ENCODE measurements at regions not wholly inside any gene's neighbourhood (a gene's known extent, or its start where the extent isn't known, plus 50 kb on each side); places are given as distances from the start of the nearest gene placed in this dataset.
"Not testable (repeated sequence)": the region's sequence is repeated elsewhere in the genome, so short reads cannot be mapped to it uniquely, and the experiment has no call there.

DNA sequence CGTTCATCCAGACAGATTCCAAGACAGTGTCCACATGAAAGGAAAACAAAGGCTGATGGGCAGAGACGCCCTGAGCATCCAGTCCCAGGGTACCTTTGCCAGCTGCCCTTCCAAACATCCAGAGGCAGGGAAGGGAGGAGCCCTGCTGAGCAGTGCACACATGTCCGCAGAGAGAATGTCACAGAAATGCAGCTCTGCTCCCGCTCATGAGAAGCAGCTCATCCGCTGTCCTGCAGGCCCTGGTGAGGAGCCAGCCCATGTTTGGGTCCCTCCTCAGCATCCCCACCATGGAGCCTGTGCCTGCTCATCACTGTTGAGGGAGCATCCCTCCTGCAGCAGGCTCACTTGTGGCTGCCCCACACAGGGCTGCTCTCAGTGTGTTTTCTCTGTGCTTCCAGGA, 484.7 kb downstream of the GOLGA6L6 start:
- not testable (repeated sequence) for DNase-seq

DNA sequence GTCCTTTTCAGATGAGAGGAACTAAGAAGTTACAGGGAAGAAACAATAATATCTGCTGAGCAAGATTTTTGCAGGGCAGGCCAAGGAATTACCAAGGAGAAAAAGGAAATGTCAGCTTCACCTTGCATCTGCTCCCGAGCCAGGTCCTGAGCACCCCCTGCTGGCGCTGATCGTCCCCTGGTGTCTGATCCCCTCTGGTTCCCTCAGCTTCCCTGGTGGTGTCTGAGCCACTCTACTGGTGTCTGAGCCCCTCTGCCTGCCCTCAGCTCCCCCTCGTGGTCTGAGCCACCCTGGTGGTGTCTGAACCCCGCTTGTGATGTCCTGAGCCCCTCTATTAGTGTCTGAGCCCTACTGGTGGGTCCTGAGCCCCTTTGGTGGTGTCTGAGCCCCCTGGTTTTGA, 485.7 kb downstream of the GOLGA6L6 start:
- not testable (repeated sequence) for DNase-seq

DNA sequence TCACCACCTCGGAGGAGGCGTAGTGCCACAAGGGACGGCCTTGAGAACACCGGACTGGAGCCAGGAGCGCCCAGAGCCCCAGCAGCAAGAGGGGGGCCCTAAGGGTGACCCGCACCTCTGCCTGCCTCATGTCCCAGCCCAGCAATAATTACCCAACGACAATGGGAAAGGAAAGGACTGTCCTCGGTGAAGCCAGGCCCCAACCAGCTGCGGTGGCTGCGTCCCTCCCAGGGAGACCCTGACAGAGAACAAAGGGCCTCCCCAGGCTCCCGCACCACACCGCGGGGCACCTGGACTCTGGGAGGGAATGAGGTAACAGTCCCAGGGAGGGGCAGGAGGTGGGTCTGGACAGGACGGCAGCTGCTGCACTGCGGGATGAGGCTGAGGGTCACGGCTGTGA, 493.4 kb downstream of the GOLGA6L6 start:
- not testable (repeated sequence) for DNase-seq

DNA sequence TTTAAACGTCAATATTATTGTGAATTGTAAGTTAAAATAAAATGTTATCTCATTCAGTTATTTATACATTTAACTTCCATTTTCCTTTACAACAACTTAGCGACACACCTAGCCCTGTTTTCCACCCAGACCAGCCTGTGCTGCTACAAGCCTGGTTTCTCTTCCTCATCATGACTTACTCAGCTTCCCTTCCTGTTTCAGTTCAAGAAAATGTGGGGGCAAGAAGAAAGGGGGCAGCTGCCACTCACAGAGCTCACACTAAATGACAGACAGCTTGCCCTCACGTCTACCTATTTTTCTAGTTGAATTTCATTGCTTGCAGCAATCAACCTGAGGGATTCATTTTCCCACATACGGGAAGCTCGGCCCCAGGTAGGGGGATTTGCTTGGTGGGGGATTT, 496.4 kb downstream of the GOLGA6L6 start:
- not testable (repeated sequence) for DNase-seq

DNA sequence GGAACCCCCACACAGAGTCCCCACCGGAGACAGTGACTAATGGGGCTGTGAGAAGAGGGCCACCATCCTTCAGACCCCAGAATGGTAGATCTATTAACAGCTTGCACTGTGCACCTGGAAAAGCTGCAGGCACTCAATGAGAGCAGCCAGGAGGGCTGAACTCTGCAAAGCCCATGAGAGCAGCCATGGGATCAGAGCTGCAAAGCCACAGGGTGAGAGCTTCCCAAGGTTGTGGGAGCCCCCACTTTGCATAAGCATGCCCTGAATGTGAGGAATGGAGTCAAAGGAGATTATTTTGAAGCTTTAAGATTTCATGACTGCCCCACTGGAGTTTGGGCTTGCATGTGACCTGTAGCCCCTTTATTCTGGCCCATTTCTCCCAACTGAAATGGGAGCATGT, 500.9 kb downstream of the GOLGA6L6 start:
- DNase-seq, result not testable (repeated sequence)

DNA sequence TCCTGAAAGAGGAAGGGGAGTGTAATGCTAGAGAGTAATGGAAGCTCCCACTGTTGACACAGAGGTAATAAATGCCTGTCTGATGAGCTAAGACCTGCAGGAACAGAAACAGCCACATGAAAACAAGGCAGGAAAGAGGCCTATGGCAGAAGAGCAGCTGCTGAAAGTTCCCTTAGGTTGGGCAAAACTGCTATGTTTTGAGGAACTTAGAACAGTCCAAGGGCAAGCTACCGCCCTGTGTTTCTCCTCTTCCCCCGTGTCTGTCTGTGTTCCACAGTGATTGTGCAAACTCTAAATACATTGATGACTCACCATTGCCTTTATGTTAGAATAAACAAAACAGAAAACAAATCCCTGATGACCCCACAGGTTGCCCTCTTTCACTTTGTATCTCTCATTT, 516.6 kb downstream of the GOLGA6L6 start:
- DNase-seq, result not testable (repeated sequence)

DNA sequence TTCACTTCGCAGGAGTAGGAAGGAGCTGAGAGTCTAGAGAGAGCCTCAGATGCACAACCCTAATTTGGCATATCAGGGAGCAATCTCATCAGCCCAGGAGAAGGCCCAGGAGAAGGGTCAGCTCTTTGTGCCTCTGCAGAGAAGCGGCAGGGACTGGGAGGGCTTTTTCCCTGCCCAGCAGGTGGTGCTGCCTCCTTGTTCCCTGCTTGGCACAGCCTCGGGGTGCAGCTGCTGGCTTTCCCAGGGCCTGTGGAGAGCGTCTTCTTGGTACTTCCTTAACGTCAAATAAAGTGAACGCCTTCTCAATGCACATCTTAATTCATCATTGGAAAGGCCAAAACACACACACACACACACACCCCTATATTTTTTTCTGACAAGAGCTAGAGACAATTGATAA, 519.3 kb downstream of the GOLGA6L6 start:
- DNase-seq, result not testable (repeated sequence)

DNA sequence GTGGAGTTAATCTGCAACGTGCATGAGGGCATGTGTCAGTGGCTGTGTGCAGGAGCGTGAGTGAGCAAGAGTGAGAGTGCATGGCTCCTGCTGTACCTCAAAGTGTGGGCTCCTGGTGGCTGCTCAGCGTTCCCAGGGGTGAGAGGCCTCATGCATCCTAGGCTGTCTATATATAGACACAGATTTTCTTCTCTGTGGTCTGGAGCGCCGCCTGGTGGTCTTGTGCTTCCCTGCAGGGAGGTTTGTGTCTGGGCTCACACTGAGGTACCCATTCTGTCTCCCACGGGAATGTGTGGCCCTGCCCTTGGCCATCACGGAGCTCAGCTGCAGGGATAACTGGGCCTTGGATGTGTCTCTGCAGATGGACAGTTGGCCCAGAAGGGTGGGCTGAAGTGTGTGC, 520.2 kb downstream of the GOLGA6L6 start:
- not testable (repeated sequence) for DNase-seq

DNA sequence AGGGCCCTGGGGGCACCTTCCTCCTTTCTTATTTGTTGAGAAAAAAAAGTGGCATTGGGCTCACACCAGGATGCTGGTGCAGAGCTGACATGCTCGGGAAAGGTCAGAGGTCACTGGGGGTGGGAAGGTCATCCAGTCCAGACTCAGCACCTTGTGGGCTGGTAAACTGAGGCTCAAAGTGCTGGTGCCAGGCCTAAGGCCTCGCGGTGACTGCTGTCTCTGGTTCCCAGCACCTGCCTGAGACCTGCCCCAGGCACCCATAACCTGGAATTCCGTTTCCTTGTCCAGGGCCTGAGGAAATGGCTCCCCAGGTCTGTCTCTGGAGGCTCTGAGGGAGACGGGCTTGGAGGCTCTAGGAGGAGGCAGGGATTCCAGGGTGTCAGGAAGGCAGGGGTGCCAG, 521.0 kb downstream of the GOLGA6L6 start:
- DNase-seq, result not testable (repeated sequence)

DNA sequence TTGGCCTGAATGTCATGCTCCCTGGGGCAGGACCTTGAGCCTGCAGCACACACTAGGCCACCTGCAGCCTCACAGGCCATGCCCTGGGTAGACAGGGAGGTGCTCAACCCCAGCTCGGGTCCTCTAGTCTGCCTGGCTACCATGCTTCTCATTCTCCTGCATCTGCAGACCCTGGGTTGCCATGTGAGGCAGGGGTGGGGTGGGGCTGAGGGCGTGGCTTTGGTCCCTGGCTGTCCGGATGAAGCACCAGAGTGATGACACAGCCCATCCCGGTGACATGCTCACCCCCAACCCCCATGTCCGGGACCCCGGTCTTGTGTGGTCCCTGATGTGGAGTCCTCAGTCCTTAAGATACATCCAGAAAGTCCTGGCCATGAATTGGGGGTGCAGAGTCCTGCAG, 521.8 kb downstream of the GOLGA6L6 start:
- not testable (repeated sequence) for DNase-seq

DNA sequence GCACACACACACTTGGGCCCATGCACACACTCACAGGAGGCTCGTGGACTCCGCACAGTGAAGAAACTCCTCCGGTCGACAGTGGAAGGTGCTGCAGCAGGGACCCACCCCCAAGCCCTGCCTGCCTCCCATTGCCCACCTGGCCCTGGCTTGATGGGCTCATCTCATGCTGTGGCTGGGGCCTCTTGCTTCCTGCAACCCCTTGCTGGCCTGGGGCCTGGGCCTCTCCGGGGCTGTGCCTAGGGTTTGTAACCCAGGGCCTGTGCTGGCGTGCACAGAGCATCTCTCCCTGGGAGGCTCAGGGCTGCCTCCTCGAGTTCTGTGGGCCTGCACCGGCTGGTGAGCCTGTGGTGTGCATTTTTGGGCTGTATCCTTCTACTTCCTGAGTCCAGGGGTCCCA, 524.0 kb downstream of the GOLGA6L6 start:
- not testable (repeated sequence) for DNase-seq

DNA sequence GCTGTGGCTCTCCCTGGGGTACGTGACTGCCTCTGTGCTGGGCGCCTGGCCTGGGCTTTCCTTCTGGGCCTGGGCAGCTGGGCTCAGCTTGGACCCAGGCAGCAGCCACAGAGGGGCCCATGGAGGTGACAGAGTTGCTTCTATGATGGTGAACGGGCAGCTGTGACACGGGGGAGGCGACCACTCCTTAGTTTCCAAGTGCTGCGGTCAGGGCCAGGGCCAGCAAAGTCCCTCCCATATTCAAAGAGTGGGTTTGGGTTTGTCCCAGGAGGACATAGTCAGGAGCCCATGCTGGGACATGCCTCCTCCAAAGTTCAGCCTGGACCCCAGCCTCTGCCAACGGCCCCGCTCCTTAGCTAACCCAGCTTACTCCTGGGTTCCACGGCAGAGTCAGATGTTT, 524.7 kb downstream of the GOLGA6L6 start:
- not testable (repeated sequence) for DNase-seq

DNA sequence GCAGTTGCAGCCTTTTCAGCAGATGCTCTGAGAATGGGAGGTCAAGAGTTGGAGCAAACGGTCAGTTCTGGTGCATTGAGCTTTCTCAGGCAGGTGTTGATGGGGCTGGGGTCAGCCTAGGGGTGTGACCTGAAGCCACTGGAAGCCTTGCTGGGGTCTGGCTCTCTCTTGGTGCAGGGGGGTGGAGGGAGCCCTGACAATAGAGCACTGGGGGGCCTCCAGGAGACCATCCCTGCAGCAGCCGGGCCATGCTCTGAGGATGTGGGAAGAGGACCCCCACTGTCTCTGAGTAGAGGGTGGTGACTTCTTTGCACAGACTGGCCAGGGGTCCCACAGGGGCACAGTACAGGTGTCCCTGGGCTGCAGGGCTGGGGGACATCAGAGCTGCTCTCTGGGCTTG, 528.8 kb downstream of the GOLGA6L6 start:
- not testable (repeated sequence) for DNase-seq

DNA sequence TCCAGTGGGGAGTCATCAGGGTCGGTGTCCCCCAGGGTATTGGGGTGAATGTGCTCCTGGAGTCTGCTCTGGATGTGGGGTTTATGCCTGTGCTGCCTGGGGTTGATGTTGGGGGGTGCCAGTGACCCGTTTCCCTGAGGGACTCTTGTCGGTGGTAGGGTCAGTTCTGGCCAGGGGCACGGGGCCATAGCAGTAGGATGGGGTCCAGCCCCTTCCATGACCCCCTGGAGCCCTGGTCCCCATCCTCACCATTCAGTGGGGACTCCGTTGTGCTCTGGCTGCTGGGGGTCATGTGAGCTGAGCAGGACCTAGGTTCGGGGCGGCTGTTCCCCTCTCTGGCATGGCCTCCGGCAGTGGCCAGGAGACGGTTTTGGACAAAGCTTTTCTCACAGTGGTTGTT, 530.8 kb downstream of the GOLGA6L6 start:
- not testable (repeated sequence) for DNase-seq

DNA sequence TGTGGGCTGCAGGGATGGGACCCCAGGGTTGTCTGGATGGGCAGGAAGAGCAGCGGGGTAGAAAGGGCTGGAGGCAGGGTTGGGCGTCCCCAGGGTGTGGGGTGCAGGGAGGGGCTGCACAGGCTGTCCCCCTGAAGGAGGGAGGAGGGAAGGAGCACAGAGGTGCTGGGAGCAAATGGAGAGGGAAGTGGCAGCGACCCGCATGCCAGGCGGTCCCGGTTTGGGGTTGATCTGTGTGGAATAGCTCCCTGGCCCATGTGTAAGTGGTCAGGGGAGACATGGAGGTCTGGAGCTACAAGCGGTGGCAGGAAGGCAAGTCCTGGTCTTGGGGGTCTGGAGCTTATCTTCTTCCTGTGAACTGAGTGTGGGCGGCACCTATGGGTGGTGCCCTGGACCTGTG, 532.0 kb downstream of the GOLGA6L6 start:
- DNase-seq, result not testable (repeated sequence)

DNA sequence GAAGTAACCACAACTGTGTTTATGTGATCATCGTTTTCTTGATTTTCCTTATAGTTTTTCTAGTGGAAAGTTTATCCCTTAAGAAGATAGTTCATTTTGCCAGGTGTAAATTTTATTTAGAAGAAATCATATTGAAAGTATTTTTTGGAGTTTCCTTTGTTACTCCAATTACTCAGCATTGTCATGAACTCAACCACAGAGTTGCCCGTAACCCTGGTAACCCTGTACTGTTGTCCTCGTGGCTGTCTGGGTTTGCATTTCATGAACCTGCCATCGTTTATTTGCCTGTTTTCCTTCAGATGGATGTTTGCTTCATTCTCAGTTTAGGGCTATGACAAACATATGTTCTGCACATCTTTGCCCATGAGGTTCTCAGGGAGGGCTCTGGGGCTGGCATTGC, 534.3 kb downstream of the GOLGA6L6 start:
- DNase-seq, result peak; percentile 17

DNA sequence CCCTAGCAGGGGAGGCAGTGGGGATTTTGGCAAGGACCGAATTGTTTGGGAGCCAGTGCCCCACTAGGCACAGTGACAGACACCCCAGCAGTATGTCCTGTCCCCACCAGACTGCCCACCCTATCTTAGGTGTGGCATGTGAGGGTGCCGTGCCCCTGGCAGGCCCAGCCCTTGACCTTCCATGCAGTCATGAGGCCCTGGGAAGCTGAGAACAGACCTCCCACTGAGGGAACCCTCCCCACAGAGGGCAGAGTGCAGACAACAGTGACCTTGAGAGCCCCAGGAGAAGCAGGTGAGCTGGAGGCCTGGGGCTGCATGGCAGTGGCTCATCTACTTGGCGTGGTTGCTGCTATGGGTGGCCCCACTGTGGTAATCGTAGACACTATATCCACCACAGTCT, 538.1 kb downstream of the GOLGA6L6 start:
- not testable (repeated sequence) for DNase-seq

DNA sequence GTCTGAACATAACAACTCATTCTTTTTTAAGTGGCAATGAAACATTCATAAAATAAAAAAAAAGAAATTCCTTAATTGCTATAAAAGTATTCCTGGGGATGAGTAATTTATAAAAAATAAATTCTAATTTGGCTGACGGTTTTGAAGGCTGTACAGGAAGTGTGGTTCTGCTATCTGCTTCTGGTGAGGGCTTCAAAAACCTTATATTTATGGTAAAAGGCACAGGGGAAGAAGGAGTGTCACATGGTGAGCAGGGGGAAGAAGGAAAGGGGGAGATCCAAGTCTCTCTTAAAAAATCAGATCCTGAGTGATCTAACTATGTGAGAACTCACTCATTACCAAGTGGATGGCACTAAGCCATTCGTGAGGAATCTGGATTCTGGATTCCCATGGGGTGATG, 539.0 kb downstream of the GOLGA6L6 start:
- DNase-seq, result not testable (repeated sequence)

DNA sequence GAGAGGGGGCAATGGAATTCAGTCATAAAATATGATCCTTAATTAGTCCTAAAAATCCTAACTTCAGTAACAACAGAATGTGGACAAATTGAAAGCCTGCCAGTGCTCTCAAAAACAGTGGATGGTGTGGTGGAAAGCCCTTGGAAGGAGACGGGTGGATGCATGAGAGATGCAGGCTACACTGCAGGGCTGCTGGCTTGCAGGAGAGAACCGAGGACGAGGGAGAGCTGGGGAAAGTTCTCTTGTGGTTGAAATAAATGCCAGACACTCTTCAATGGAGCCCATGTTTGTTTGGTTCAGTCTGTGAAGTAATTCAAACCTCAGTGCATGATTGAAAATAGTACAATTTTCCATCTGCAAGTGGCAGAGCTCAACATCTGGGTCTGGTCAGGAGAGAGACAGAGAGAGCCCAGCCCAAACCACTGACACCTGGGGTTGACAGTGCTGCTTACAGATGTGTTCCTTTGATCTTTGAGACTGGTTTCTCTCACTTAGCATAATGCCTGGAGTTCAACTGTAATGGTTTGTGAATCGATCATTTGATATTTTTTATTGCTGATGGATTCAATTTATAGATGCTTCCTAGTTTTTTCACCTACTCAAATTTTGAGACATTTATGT, 544.9 kb downstream of the GOLGA6L6 start:
- not testable (repeated sequence) for DNase-seq

DNA sequence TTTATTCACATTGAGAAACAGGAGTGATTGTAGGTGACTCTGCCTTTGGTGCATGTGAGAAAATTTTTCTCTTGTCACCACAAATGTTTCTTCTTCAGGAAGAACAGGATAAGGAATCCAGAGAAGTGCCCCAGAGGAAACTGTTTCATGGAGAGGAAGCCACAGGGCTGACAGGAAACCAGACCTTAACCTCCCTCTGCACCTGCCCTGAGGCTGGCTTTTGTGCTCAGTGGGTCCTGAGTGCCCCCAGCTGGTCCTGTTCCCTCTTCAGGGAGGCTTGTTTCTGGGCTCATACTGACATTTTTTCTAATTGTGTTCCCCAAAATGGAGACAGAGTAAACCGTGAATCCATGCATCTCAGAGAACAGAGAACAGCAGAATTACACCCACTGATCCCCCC, 546.3 kb downstream of the GOLGA6L6 start:
- not testable (repeated sequence) for DNase-seq

DNA sequence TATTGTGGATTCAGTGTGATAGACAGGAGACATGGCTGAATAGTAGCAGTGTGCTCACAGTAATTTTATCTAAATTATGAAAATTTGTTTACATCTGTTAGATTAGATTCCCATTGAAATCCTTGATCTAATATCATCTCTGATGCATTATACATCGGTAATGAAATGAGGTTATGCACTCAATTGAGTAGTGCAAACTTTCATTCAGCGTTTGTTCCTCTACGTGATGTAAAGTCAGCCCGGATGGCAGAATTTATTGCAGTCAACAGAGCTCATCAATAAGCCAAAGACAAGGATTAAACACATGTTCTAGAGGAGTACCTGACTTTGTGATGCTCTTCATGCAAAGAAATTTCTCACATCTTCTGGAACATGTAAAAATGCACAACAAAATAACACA, 549.2 kb downstream of the GOLGA6L6 start:
- no peak for DNase-seq

DNA sequence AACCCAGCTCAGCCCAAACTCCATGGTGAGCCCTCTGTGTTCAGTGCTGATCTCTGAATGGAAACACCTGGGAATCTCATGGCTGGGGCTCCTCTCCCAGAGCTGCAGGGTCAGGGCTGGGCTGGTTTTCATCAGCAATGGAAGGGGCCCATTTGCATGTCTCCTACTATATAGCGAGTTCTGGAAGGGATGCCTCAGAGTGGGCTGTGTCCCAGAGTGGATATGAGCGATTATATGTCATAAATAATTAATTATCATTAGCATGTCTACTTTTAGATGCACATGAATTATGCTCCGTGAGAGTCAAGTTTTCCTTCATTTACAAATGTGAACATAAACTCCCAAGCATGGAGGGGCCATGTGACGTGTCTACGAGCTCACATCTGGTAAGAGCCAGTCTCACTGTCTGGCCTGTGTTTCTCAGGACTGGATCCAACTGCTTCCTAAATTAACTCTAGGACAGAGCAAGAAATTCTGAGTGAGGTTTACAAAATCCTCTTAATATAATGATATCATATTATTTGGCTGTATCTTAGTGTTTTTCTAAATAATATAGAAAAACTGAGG, 553.4 kb downstream of the GOLGA6L6 start:
- no peak for DNase-seq

DNA sequence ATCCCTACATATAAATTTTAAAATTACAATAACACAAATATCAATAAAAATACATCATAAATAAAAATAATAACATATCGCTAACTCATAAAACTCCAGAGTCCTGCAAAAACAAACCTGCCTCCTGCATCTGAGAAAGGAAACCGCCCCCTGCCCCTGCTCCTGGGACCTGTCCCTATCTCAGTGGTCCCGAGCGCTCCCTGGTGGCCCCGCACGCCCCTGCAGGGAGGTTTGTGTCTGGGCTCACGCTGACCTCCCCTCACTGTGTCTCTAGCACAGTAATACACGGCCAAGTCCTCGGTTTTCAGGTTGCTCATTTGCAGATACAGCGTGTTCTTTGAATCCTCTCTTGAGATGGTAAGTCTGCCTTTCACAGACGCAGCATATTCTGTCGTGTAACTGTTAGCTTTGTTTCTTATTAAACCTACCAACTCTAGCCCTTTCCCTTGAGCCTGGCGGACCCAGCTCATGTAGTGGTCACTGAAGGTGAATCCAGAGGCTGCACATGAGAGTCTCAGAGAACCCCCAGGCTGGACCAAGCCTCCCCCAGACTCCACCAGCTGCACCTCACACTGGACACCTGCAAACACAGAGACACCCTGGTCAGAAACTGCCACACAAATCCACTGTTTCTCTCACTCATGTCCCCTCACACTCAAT, 554.1 kb downstream of the GOLGA6L6 start:
- DNase-seq, result peak; percentile 12

DNA sequence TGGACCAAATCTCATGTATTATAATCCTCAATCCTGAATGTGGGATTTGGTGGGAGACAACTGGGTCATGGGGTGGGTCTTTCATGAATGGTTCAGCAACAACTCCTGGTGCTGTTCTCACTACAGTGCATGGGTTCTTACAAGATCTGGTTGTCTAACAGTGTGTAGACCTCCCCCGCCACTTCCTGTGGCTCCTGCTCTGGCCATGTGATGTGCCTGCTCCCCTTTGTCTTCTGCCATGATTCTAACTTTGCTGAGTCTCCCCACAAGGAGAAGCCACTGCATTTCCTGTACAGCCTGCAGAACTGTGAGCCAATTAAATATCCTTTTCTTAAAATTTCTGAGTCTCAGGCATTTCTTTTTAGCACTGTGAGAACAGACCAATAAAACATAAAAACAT, 557.5 kb downstream of the GOLGA6L6 start:
- DNase-seq, result no peak

All from activated CD4-positive, alpha-beta T cell treated with anti-CD3 and anti-CD28 coated beads, Interleukin-2, Interleukin-6, amounts not matched to agents 100 ng/mL and 50 ng/mL, durations not matched to agents 16 hours and 8 hours (primary cell).